Hematopoietic multipotent progenitor cell treated with erythropoietin and hydrocortisone succinate and interleukin-3 and kit ligand, for 17 days (in vitro differentiated cells): ENCODE measurements at regions not wholly inside any gene's neighbourhood (a gene's known extent, or its start where the extent isn't known, plus 50 kb on each side); places are given as distances from the start of the nearest gene placed in this dataset.

Experiments
- DNase-seq: peaks from one replicate; pipeline ENCODE4 v3.0.0-alpha.2; 2015; ENCODE audit warnings: low spot score

GRCh38 chr10:90975096-90975495, 54.2 kb upstream of the ANKRD1 start:
- DNase-seq = no peak

- DNase-seq = no peak
Measured at GRCh38 chr10:90977162-90977854, 56.4 kb upstream of the ANKRD1 start.

DNA sequence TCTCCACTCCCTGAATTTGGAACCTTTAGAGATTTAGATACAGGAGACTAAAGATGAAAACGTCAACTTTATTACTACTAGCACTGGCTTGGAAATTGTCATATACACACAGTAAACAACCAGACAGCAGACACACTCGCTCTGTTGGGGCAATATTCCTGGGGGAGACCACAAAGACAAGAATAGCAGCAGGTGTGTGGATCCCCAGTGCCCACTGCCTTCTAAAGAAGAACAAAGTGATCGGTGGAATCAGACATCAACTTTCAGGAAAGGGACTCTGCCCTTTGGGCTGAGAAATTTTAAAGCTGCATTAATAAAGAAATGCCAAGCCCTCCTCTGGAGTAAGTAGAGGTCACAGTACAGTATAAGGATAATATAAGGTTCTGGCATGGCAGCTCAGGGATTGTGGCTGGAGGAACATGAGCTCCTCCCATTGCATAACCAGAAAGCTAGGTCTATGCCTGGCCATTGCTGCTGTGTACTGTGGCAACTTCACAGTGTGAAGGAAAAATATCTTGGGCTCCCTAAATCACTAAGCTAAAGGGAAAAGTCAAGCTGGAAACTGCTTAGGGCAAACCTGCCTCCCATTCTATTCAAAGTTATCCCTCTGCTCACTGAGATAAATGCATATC, 57.1 kb upstream of the ANKRD1 start:
- no peak for DNase-seq

- DNase-seq = no peak
Measured at GRCh38 chr10:90982406-90983008, 61.6 kb upstream of the ANKRD1 start.

DNA sequence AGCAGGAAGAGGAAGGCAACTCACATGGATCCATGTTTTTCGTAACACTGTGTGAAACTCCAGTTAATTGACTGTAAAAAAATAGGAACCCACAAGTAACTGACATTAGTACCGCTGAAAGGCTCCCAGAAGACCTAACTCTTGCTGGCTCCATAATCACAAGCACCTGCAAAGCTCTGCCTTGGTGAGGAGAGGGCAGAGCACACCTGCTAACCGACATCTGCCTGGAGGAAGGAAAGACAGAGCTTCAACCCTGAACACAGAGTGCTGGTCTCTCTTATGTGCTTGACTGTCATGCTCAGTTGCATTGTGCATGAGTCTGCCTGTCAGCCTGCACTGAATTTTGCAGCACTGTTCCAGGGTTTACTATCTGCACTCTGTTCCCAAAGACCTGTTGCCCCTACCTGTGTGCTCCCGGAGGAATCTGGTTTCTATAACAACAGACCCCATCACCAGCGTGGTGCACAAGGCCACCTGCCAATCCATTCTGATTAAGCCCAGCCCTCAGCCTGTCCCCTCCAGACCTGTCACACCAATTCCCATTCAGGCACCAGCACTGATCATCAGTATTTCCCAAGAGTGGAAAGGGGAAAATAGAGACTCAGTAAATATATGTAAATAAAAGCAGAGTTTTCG, 63.1 kb upstream of the ANKRD1 start:
- DNase-seq = no peak

GRCh38 chr10:90984898-90985297, 64.0 kb upstream of the ANKRD1 start:
- no peak for DNase-seq

GRCh38 chr10:90985321-90985933, 64.5 kb upstream of the ANKRD1 start:
- no peak for DNase-seq

DNA sequence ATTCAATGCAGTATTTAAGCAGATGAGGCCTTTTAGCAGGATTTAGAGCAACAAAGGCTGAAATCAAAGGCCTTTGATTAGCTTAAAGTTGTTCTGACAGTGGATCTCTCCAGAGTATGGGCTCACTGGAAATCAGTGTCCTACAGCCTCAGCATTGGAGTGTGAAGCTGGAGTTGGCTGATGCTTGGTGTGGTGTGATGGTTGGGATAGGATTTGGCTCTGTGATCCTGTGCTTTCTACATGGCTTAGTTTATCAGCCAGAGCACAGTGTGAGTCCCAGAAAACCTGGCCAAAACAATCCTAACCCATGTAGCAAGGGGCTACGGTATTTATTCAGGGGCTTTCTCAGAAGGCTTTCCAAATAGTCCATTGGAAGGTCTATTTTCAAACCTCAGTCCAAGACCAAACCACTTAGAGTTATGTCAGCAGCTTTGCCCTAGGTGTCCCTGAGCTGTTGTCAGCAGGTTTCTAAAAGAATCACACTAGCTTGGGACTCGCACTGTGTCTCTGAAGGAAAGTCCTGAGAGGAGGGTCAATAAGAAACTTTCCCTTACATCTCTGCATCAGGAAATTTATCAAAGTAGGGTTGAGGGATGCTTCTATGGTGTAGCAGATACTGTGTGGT, 65.4 kb upstream of the ANKRD1 start:
- DNase-seq = no peak

- no peak for DNase-seq
Measured at GRCh38 chr10:90986870-90987269, 66.0 kb upstream of the ANKRD1 start.

DNA sequence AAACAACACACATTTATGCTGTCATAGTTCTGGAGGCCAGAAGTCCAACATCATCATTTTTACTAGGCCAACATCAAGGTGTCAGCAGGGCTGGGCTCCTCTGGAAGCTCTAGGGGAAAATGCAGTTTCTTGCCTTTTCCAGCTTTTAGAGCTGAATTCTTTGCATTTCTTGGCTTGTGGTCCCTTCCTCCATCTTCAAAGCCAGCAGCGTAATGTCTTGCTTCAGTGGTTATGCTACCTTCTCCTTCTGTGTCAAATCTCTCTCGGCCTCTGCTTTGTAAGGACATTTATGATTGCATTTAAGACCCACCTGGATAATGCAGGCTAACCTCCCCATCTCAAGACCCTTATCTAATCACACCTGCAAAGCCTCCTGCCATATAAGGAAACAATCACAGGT, 66.5 kb upstream of the ANKRD1 start:
- no peak for DNase-seq

- DNase-seq = no peak
Measured at GRCh38 chr10:90988024-90988423, 67.1 kb upstream of the ANKRD1 start.

DNA sequence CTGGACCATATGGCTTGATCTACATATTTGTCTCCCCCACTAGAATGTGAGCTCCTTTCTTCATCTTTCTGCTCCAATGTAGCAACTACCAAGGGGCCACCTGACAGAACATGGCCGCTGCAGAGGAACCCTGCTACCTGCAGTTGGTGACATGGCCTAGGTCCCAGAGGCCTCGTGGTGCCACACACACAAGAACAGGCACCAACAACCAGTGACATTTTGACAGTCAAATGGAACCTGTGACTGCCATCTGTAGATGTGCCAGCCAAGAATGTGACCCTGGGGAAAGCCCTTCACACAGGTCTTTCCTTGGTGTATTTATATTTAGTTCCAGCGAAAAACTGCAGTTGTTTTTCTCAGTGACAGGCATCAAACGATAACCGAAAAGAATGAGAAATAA, 67.9 kb upstream of the ANKRD1 start:
- no peak for DNase-seq

- DNase-seq = no peak
Measured at GRCh38 chr10:90989378-90989777, 68.5 kb upstream of the ANKRD1 start.

- DNase-seq = no peak
Measured at GRCh38 chr10:90992462-90992861, 71.6 kb upstream of the ANKRD1 start.

DNA sequence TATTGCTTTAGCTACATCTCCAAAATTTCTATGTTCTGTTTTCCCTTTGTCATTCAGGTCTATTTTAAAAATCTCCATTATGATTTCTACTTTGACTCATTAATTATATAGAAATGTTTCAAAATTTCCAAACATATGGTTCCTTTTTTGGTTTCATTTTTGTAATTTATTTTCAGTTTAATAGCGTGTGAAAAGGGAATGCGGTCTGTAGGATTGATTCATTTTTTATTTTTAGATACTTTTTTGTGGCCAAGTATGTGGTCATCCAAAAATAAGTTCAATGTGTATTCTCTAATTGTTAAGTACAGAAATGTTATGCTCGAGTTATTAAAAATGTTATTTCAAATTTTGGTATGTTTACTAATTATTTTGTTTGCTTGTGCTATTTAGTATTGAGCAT, 72.5 kb upstream of the ANKRD1 start:
- no peak for DNase-seq

DNA sequence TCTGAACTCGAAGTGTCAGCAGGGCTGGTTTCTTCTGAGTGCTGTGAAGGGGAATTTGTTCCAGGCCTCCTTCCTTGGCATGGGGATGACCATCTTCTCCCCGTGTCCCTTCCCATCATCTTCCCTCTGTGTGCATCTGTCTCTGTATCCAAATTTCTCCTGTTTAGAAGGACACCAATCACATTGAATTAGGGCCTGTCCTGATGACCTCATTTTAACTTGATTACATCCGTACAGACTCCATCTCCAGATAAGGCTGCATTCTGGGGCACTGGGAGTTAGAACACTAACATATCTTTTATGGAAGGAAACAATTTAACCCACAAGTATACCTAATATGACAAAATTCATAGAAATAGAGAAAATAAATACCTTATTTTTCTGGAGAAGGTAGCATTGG, 76.8 kb upstream of the ANKRD1 start:
- no peak for DNase-seq

GRCh38 chr10:90998733-90999511, 78.0 kb upstream of the ANKRD1 start:
- no peak for DNase-seq

GRCh38 chr10:90999512-91000172, 78.8 kb upstream of the ANKRD1 start:
- no peak for DNase-seq

GRCh38 chr10:91000470-91000869, 79.6 kb upstream of the ANKRD1 start:
- DNase-seq = no peak

- DNase-seq = no peak
Measured at GRCh38 chr10:91000985-91001384, 80.1 kb upstream of the ANKRD1 start.

DNA sequence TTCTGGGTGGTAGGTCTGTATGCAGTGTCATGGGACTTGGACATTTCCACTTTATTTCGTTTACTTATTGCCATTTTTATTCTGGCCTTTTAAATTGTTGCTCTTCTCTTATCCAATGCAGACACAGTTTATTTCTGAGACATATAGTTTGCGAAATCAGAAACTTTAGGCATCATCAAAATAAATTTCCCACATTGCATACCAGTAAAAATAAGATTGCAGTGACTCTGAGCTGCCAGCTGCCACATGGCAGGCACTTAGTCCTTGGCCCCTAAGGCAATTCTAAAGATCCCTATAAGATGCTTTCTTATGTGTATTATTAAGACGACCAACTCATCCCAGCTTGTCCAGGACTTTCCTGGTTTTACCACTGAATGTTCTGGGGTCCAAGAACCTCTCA, 81.8 kb upstream of the ANKRD1 start:
- DNase-seq = no peak
